ENCODE measurements at regions not wholly inside any gene's neighbourhood (a gene's known extent, or its start where the extent isn't known, plus 50 kb on each side); places are given as distances from the start of the nearest gene placed in this dataset.

- Histone ChIP-seq H3K4me1 (ENCODE audit: insufficient read depth, low read length) (no peaks in the 10 kb centered on the region), H3K36me3 (ENCODE audit: insufficient read depth, low read length) (no peaks in the 10 kb centered on the region), H3K27ac (ENCODE audit: low read depth, low read length) (no peak overlapping the region), H3K9ac (ENCODE audit: low read depth, low read length) (no peak overlapping the region), H3K27me3 (ENCODE audit: insufficient read depth, low read length) (no peaks in the 10 kb centered on the region), H3K4me3 (ENCODE audit: low read length) (no peak overlapping the region), H3K9me3 (ENCODE audit: insufficient read depth, low read depth, low read length) (0 out of 2 replicates have a peak, but pooled peaks cover 9% of the 10 kb centered on the region)
- WGBS = 80% methylated on average over 1 of the region's 1 CpG
These were observed 263.0 kb downstream of the DDX3Y start for GRCh38 chrY:13167698-13168097.

GRCh38 chrY:13168257-13168656 is 263.6 kb downstream of the DDX3Y start:
- H3K27me3 ChIP-seq (ENCODE audit: insufficient read depth, low read length) = no peaks in the 10 kb centered on the region

More at GRCh38 chrY:13168257-13168656, 263.6 kb downstream of the DDX3Y start:
- Histone ChIP-seq H3K4me3 (ENCODE audit: low read length) (no peak overlapping the region), H3K4me1 (ENCODE audit: insufficient read depth, low read length) (no peaks in the 10 kb centered on the region), H3K9ac (ENCODE audit: low read depth, low read length) (no peak overlapping the region), H3K36me3 (ENCODE audit: insufficient read depth, low read length) (no peaks in the 10 kb centered on the region), H3K27ac (ENCODE audit: low read depth, low read length) (no peak overlapping the region), H3K9me3 (ENCODE audit: insufficient read depth, low read depth, low read length) (0 out of 2 replicates have a peak, but pooled peaks cover 6% of the 10 kb centered on the region)
- WGBS = 95% methylated on average over 1 of the region's 1 CpG
